Kidney (tissue), 13 donors: ENCODE measurements at regions not wholly inside any gene's neighbourhood (a gene's known extent, or its start where the extent isn't known, plus 50 kb on each side); places are given as distances from the start of the nearest gene placed in this dataset.

Experiments used
- DNase-seq, 5 donors: peaks; one replicate each; pipeline ENCODE4 v3.0.0-alpha.2; 2013 to 2020
- FAIRE-seq: peaks from 2 replicates; lab custom pipeline; 2012; peaks lifted over from hg19 to GRCh38; lab: Jason Lieb, UNC
- H3K27ac ChIP-seq, 2 donors: one replicate each; pipeline ENCODE4 v1.7.0; 2013; ENCODE audit warnings: low read depth in 2 of 2, low read length in 2 of 2, inconsistent platforms in 1 of 2
- H3K27me3 ChIP-seq: one replicate; pipeline ENCODE4 v1.7.1; 2013; ENCODE audit warnings: low read length, inconsistent platforms; ENCODE audit not compliant: control insufficient read depth, insufficient read depth
- H3K36me3 ChIP-seq, 3 donors: one replicate each; pipeline versions ENCODE4 v1.7.0 to v1.7.1; 2013; ENCODE audit warnings: low read length in 3 of 3, control low read depth in 1 of 3, inconsistent platforms in 1 of 3; ENCODE audit not compliant: insufficient read depth in 3 of 3, control insufficient read depth in 2 of 3
- H3K4me1 ChIP-seq, 3 donors: one replicate each; pipeline versions ENCODE4 v1.7.0 to v1.7.1; 2013; ENCODE audit warnings: low read length in 3 of 3, inconsistent platforms in 1 of 3, low read depth in 1 of 3; ENCODE audit not compliant: control insufficient read depth in 2 of 3, insufficient read depth in 2 of 3
- H3K4me3 ChIP-seq, 3 donors: one replicate each; pipeline versions ENCODE4 v1.7.0 to v1.8.1; 2013; ENCODE audit warnings: low read length in 3 of 3, control low read depth in 1 of 3, inconsistent platforms in 1 of 3
- H3K9ac ChIP-seq, 3 donors: one replicate each; pipeline versions ENCODE4 v1.7.0 to v1.7.1; 2013; ENCODE audit warnings: low read length in 3 of 3, control low read depth in 1 of 3, inconsistent platforms in 1 of 3
- H3K9me3 ChIP-seq, 3 donors: one replicate each; pipeline versions ENCODE4 v1.7.0 to v1.7.1; 2013; ENCODE audit warnings: low read length in 3 of 3, control low read depth in 1 of 3, inconsistent platforms in 1 of 3; ENCODE audit not compliant: control insufficient read depth in 2 of 3, insufficient read depth in 1 of 3
- intact Hi-C: fragments of 100-400 bp; cut with DNase I; formaldehyde crosslinking; loops from one replicate; pipeline ENCODE4 v1.11.1; 2022
- TF ChIP-seq, protein P1 (sequence below): IDR thresholded peaks from 3 replicates; pipeline ENCODE4 v1.5.1; 2012; ENCODE audit warnings: mild to moderate bottlenecking, moderate library complexity, borderline replicate concordance; ENCODE audit not compliant: insufficient read depth; ENCODE audit errors: extremely low read depth
- donor health status: control.
- donor health status: control.
- donor health status: control.
- donor health status: control.
- donor health status: control.
- donor health status: DM: yes; HTN: yes; CAD: no.
- donor health status: Normal renal cell carcinoma (clear cell type).

DNA sequence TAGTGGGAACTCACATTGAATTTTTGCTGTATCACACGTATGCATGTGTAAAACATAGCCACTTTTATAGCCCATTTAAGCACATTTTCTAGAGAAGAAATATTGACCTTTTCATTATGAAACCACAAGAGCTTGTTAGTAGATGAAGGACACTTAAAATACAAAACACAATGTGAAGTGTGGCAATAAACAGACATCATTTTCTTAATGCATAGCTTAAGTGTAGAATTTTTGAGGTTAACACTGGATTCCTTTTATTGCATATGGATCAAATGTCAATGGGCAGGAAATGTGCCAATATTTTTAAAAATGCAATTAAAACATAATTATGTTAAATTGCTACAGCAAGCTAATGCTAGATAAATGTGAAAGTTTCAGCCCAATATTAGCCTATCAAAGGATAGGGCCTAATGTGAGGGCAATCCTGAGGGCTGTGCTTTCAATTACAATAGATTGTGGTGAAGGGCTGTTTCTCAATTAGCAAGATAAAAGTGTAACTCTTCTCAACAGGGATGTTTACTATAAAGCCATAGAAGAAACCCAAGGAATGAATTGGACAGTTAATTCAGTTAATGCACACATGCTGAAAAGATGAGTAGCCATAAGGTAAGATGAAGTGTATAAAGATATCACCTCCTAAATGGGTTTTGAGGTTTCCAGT, 489.0 kb upstream of the CDIN1 start:
- no peaks in the 10 kb centered on the region for H3K4me1 ChIP-seq
- TF ChIP-seq, protein P1, sequence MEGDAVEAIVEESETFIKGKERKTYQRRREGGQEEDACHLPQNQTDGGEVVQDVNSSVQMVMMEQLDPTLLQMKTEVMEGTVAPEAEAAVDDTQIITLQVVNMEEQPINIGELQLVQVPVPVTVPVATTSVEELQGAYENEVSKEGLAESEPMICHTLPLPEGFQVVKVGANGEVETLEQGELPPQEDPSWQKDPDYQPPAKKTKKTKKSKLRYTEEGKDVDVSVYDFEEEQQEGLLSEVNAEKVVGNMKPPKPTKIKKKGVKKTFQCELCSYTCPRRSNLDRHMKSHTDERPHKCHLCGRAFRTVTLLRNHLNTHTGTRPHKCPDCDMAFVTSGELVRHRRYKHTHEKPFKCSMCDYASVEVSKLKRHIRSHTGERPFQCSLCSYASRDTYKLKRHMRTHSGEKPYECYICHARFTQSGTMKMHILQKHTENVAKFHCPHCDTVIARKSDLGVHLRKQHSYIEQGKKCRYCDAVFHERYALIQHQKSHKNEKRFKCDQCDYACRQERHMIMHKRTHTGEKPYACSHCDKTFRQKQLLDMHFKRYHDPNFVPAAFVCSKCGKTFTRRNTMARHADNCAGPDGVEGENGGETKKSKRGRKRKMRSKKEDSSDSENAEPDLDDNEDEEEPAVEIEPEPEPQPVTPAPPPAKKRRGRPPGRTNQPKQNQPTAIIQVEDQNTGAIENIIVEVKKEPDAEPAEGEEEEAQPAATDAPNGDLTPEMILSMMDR, result no peak
- H3K27ac ChIP-seq, result no peak overlapping the region
- intact Hi-C loops, result no loop called here
- no peak for DNase-seq
- H3K27me3 ChIP-seq, result no peaks in the 10 kb centered on the region
- FAIRE-seq, result no peak
- no peaks in the 10 kb centered on the region for H3K36me3 ChIP-seq
- no peak overlapping the region for H3K4me3 ChIP-seq
- no peak overlapping the region for H3K9ac ChIP-seq
- H3K9me3 ChIP-seq, result peaks cover 0 to 7% (median 0%) of the 10 kb centered on the region in 3 donors

DNA sequence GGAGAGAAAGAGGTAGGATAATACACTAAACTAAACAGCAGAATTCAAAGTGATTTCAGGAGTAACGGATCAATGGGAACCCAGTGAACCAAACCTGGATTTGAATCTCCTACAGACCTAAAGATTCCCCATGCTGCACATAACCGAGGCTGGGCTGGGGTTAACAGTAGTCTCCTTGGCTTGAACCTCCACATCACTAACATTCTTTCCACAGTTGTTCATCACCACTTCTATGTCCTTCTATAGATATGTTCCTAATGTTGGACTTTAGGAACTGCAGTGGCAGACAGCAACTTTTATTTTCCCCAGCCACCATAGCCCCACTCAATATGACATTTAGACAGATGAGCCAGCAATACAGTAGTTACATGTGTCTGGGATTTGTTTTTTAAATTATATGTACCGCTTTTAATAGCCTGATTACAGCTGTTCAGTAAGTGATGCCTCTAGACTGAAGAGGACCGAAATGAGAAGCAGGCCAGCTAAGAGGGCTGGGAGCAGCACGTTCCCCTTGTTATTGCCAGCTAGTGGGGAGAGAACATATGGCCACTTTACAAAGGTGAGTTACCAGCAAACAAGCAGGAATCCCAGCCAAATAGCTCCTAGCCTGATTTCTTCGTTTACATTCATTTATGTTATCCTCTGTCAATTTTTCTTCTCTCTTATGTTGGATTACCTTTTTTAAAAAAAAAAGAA, 472.6 kb upstream of the CDIN1 start:
- Histone ChIP-seq H3K27me3 (no peaks in the 10 kb centered on the region), H3K9me3 (no peaks in the 10 kb centered on the region), H3K4me3 (no peak overlapping the region), H3K9ac (no peak overlapping the region), H3K4me1 (no peaks in the 10 kb centered on the region), H3K27ac (no peak overlapping the region), H3K36me3 (no peaks in the 10 kb centered on the region)
- DNase-seq (no peak), FAIRE-seq (no peak)
- intact Hi-C loops, result no loop called here
- TF ChIP-seq, protein P1, result no peak

DNA sequence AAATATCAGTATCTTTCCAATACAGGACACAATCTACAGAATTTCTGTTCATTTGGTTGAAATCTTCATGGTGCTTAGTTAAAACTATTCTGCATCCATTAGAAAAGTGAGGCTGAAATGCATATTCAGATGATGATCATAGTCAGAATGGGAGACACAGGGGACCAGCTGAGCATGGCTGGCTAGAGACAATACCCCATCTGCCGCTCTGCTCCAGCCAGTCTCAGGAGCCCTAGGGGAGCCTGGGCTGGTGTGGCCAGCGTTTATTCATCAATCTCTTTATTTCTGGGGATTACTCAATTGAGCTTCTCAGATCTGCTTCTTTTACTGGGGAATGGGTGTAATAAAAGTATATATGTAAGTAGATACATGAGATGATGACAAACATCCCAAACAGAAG, 470.9 kb upstream of the CDIN1 start:
- no peak overlapping the region for H3K27ac ChIP-seq
- TF ChIP-seq, protein P1, result no peak
- DNase-seq (no peak), FAIRE-seq (no peak)
- no peak overlapping the region for H3K4me3 ChIP-seq
- intact Hi-C loops, result no loop called here
- H3K4me1 ChIP-seq, result no peaks in the 10 kb centered on the region
- no peaks in the 10 kb centered on the region for H3K27me3 ChIP-seq
- H3K9me3 ChIP-seq, result no peaks in the 10 kb centered on the region
- H3K9ac ChIP-seq, result no peak overlapping the region
- no peaks in the 10 kb centered on the region for H3K36me3 ChIP-seq
